D721Med (cell line): ENCODE measurements at regions not wholly inside any gene's neighbourhood (a gene's known extent, or its start where the extent isn't known, plus 50 kb on each side); places are given as distances from the start of the nearest gene placed in this dataset.

Source experiments
- DNase-seq: peaks from one replicate; pipeline ENCODE4 v3.0.0; 2011; ENCODE audit warnings: low spot score; ENCODE audit not compliant: insufficient read length
- FAIRE-seq: peaks from 2 replicates; lab custom pipeline; 2011; peaks lifted over from hg19 to GRCh38; lab: Jason Lieb, UNC
- CTCF ChIP-seq: IDR thresholded peaks from 2 replicates; pipeline ENCODE4 v1.5.1; 2012; ENCODE audit warnings: mild to moderate bottlenecking, control low read depth; ENCODE audit not compliant: insufficient read depth; ENCODE audit errors: missing control alignments

- DNase-seq, result no peak
- no peak for FAIRE-seq
- TF ChIP-seq CTCF, result no peak
Measured at GRCh38 chr4:45317276-45317675, 590.9 kb upstream of the GNPDA2 start.

- no peak for TF ChIP-seq CTCF
- no peak for FAIRE-seq
- DNase-seq, result no peak
Measured at GRCh38 chr4:45316257-45316656, 589.9 kb upstream of the GNPDA2 start.

GRCh38 chr4:45302828-45303227, 576.5 kb upstream of the GNPDA2 start:
- DNase-seq (no peak), FAIRE-seq (no peak)
- no peak for TF ChIP-seq CTCF

GRCh38 chr4:45294464-45294863, 568.1 kb upstream of the GNPDA2 start:
- DNase-seq (no peak), FAIRE-seq (no peak)
- no peak for TF ChIP-seq CTCF

GRCh38 chr4:45293335-45293734, 567.0 kb upstream of the GNPDA2 start:
- DNase-seq (no peak), FAIRE-seq (no peak)
- no peak for TF ChIP-seq CTCF

- DNase-seq (no peak), FAIRE-seq (no peak)
- no peak for TF ChIP-seq CTCF
Measured at GRCh38 chr4:45292844-45293243, 566.5 kb upstream of the GNPDA2 start.

- no peak for TF ChIP-seq CTCF
- DNase-seq (no peak), FAIRE-seq (no peak)
Measured at GRCh38 chr4:45284400-45285085, 558.2 kb upstream of the GNPDA2 start.
